ENCODE measurements at regions not wholly inside any gene's neighbourhood (a gene's known extent, or its start where the extent isn't known, plus 50 kb on each side); places are given as distances from the start of the nearest gene placed in this dataset.
"Not testable (repeated sequence)": the region's sequence is repeated elsewhere in the genome, so short reads cannot be mapped to it uniquely, and the experiment has no call there.

- ATAC-seq (no peak), DNase-seq (no peak)
- intact Hi-C loops (cut with DNase I, micrococcal nuclease), result no loop called here
Observed at GRCh38 chr7:16115374-16115773, 306.0 kb downstream of the CRPPA start.

GRCh38 chr7:16114633-16115032 is 306.7 kb downstream of the CRPPA start:
- DNase-seq (no peak), ATAC-seq (peak; percentile 61)
- intact Hi-C loops (cut with DNase I, micrococcal nuclease), result no loop called here

- intact Hi-C loops (cut with DNase I, micrococcal nuclease), result no loop called here
- no peak for DNase-seq
- no peak for ATAC-seq
Observed at GRCh38 chr7:16114071-16114470, 307.3 kb downstream of the CRPPA start.

GRCh38 chr7:16113058-16113457 is 308.3 kb downstream of the CRPPA start:
- DNase-seq (no peak), ATAC-seq (no peak)
- intact Hi-C loops (cut with DNase I, micrococcal nuclease), result no loop called here

GRCh38 chr7:16106869-16107268 is 314.5 kb downstream of the CRPPA start:
- DNase-seq, result no peak
- intact Hi-C loops (cut with DNase I, micrococcal nuclease), result no loop called here
- ATAC-seq, result no peak

- intact Hi-C loops (cut with DNase I, micrococcal nuclease), result no loop called here
- ATAC-seq (no peak), DNase-seq (no peak)
Observed at GRCh38 chr7:16106300-16106699, 315.0 kb downstream of the CRPPA start.

GRCh38 chr7:16099302-16099849 is 322.0 kb downstream of the CRPPA start:
- intact Hi-C loops (cut with DNase I, micrococcal nuclease), result no loop called here
- no peak for ATAC-seq
- DNase-seq, result no peak

- ATAC-seq (no peak), DNase-seq (no peak)
- intact Hi-C loops (cut with DNase I, micrococcal nuclease), result no loop called here
Observed at GRCh38 chr7:16098585-16099179, 322.7 kb downstream of the CRPPA start.

GRCh38 chr7:16098058-16098457 is 323.3 kb downstream of the CRPPA start:
- DNase-seq (no peak), ATAC-seq (no peak)
- intact Hi-C loops (cut with DNase I, micrococcal nuclease), result no loop called here

GRCh38 chr7:16095171-16095950 is 326.0 kb downstream of the CRPPA start:
- ATAC-seq (no peak), DNase-seq (no peak)
- intact Hi-C loops (cut with DNase I, micrococcal nuclease), result no loop called here

- ATAC-seq (no peak), DNase-seq (no peak)
- intact Hi-C loops (cut with DNase I, micrococcal nuclease), result no loop called here
Observed at GRCh38 chr7:16094651-16095050, 326.7 kb downstream of the CRPPA start.

GRCh38 chr7:16092711-16093110 is 328.6 kb downstream of the CRPPA start:
- intact Hi-C loops (cut with DNase I, micrococcal nuclease), result no loop called here
- no peak for DNase-seq
- no peak for ATAC-seq

- ATAC-seq (no peak), DNase-seq (no peak)
- intact Hi-C loops (cut with DNase I, micrococcal nuclease), result no loop called here
Observed at GRCh38 chr7:16091701-16092310, 329.5 kb downstream of the CRPPA start.

GRCh38 chr7:16089801-16090200 is 331.5 kb downstream of the CRPPA start:
- no peak for DNase-seq
- no peak for ATAC-seq
- intact Hi-C loops (cut with DNase I, micrococcal nuclease), result no loop called here

GRCh38 chr7:16089191-16089590 is 332.1 kb downstream of the CRPPA start:
- DNase-seq (no peak), ATAC-seq (no peak)
- intact Hi-C loops (cut with DNase I, micrococcal nuclease), result no loop called here

GRCh38 chr7:16086743-16087142 is 334.6 kb downstream of the CRPPA start:
- intact Hi-C loops (cut with DNase I, micrococcal nuclease), result no loop called here
- ATAC-seq (no peak), DNase-seq (no peak)

- DNase-seq; ATAC-seq; intact Hi-C loops (cut with DNase I, micrococcal nuclease): not testable (repeated sequence)
Observed at GRCh38 chr7:16085780-16086179, 335.6 kb downstream of the CRPPA start.

- DNase-seq (no peak), ATAC-seq (no peak)
- intact Hi-C loops (cut with DNase I, micrococcal nuclease), result no loop called here
Observed at GRCh38 chr7:16084875-16085274, 336.5 kb downstream of the CRPPA start.

GRCh38 chr7:16084370-16084769 is 337.0 kb downstream of the CRPPA start:
- DNase-seq (no peak), ATAC-seq (no peak)
- intact Hi-C loops (cut with DNase I, micrococcal nuclease), result no loop called here

GRCh38 chr7:16083931-16084330 is 337.4 kb downstream of the CRPPA start:
- intact Hi-C loops (cut with DNase I, micrococcal nuclease), result no loop called here
- no peak for ATAC-seq

More at GRCh38 chr7:16083931-16084330, 337.4 kb downstream of the CRPPA start:
- DNase-seq, result no peak
